GM21619 (cell line): ENCODE measurements at regions not wholly inside any gene's neighbourhood (a gene's known extent, or its start where the extent isn't known, plus 50 kb on each side); places are given as distances from the start of the nearest gene placed in this dataset.

Experiments used
- ATAC-seq: cut with Tn5 transposase; IDR thresholded peaks from one replicate; pipeline ENCODE4 v1.9.1; 2021; ENCODE audit not compliant: unreplicated experiment

DNA sequence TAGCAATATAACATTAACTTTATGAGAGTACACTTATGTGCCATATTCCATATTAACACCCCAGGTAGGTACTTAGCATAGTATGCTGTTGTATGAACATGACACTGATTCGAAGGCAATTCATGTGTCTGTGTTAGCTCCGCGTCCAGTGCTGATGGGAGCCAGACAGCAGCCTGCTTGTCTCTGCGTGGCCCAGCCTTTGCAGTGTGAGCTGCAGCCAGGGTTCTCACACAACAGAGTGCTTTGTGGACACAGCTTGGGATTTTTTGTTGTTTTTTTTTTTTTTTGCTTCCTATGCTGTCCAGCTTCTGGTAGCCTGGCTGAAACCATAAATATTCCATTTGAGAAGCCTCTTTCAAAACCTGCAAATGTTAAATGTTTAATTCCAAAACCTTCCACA is 350.9 kb downstream of the SMOC2 start:
- no peak for ATAC-seq

- ATAC-seq: no peak
These were observed 348.7 kb downstream of the SMOC2 start for GRCh38 chr6:168789699-168790098.

- no peak for ATAC-seq
These were observed 344.9 kb downstream of the SMOC2 start for GRCh38 chr6:168785720-168786511.

DNA sequence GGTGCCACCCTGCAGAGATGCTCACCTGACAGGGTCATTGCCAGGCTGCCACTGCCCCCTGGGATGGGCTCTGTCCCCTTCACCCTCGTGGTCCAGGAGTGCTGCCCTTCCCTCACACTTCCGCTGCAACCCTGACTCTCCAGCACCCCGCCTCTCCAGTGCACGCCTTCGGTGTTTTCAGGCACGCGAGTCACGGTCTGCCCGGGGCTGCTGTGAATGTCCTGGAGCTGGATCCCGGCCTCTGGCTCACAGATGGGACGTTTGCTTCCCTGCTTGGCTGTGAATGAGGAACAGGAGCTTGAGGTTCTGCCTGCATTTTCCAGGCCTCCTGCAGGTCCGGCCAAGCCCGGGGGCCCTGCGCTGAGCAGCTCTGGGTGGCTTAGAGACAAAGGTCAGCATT is 343.4 kb downstream of the SMOC2 start:
- ATAC-seq: no peak

- no peak for ATAC-seq
These were observed 342.7 kb downstream of the SMOC2 start for GRCh38 chr6:168783720-168784119.

- no peak for ATAC-seq
These were observed 341.3 kb downstream of the SMOC2 start for GRCh38 chr6:168782187-168782751.

DNA sequence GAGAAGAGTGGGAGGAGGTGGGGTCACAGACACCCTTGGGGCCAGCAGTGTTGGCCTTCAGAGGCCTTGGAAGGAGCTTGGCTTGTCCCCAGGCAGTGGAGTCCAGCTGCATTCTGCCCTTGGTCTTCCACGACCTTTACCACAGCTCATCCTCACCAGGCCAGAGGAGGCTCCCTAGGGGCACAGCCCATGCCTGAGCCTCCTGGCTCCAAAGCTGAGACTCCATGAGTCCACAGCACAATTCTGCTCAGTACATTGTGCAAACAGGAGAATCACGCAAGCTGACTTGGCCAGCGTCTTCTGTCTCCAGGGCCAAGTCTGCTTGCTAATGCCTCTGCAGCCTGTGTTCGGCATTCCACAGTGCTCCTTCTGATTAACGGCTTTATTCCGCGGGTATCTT is 337.2 kb downstream of the SMOC2 start:
- no peak for ATAC-seq

GRCh38 chr6:168774381-168774780 is 333.4 kb downstream of the SMOC2 start:
- no peak for ATAC-seq

- ATAC-seq: no peak
These were observed 332.8 kb downstream of the SMOC2 start for GRCh38 chr6:168773788-168774187.

DNA sequence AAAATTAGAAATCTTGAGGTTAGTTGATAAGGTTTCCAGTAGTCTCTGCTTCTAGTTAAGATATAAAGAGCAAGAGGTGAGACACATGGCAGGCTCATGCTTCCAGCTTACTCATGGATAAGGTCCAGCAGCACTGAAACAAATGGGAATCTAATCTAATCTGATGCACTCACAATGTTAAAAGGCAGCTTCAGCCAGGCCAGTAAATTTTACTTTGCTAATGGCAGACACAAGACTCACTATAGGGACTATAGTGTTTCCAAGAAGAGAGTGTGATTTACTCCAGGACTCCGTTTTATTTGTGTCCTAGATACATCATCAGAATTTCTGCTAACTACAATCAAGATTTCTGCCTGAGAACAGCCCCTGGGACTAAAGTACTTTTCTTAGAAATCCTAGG is 324.8 kb downstream of the SMOC2 start:
- ATAC-seq: no peak

DNA sequence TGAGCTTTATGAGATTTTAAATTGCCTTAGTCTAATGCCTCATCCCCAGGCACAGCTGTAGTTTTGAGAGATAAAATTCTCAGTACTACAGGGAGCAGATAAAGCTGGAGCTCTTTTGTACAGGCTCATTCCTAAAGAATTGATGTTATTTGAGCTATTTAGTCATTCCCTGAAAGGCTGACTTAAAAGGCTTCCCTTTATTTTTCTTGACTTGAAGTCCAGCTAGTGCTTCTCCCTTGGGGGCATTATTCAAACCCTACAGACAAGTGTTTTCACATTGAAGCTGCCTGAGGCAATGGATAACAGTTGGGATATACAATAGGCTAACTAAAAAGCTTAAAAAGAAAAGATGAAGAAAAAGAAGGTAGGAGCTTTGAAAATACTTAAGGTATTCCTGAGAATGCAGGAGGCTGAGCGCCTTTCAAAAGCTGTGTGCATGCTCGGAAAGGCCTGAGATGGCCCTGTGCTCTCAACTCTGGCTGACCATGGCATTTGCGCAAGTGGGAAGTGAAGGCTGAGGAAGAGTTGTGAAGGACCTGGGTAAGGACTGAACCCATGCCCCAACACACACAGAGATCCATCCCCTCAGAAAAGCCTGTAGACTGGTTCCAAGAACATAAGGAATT is 315.1 kb downstream of the SMOC2 start:
- ATAC-seq: no peak

GRCh38 chr6:168746643-168747042 is 305.7 kb downstream of the SMOC2 start:
- ATAC-seq: no peak

DNA sequence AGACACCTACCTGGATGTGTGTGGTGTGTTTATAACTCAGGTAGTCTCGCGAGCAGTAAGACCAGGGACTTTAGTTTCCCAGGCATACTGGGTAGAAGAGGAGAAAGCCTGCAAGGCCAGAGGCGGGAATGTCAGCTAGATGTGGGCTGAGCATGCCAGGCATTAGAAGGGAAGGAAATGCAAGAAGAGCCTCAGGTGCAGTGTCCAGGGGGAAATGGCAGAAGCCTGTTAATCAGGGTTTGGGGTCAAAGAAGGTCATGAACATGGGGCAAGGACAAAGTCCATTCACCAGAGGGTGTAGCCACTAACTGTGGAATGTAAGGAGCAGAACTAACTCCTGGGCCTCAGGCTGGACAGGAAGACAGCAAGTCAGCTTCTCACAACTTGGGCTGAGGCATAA is 305.0 kb downstream of the SMOC2 start:
- ATAC-seq: no peak

- no peak for ATAC-seq
These were observed 303.9 kb downstream of the SMOC2 start for GRCh38 chr6:168744861-168745260.

- ATAC-seq: no peak
These were observed 301.2 kb downstream of the SMOC2 start for GRCh38 chr6:168741942-168742782.

DNA sequence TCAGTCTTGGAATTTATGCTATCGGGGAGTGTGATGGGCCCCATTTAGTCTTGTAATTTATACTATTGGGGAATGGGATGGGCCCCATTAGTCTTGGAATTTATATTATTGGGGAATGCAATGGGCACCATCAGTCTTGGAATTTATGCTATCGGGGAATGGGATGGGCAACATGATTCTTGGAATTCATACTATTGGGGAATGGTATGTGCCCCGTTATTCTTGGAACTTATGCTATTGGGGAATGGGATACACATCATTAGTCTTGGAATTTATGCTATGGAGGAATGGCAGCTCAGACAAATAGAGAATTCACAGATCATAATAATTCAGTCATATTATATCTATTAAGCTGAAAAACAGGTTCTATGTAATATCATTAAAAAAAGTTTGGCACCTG is 300.3 kb downstream of the SMOC2 start:
- no peak for ATAC-seq

- ATAC-seq: no peak
These were observed 298.4 kb downstream of the SMOC2 start for GRCh38 chr6:168739381-168739780.

DNA sequence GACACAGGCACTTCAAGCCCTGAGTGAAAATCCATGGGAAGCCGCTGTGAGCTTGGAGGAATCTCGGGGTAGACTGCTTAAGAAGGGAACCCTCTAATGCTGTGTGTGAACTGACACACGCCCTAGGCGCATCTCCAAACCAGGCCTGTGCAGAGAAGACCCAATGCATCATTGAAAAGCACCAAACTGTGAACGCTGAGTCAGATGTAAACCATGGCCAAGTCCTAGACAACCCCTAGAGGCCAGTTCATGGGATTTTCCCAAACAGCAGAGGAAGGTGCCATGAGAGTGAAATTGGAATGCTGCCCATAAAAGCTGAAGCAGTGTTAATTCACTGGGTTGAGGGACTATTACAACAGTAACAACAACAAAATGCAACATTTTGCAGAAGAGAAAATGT is 296.5 kb downstream of the SMOC2 start:
- no peak for ATAC-seq

- ATAC-seq: no peak
These were observed 296.0 kb downstream of the SMOC2 start for GRCh38 chr6:168737014-168737413.

GRCh38 chr6:168736039-168736438 is 295.1 kb downstream of the SMOC2 start:
- ATAC-seq: no peak

- ATAC-seq: no peak
These were observed 294.4 kb downstream of the SMOC2 start for GRCh38 chr6:168735268-168735949.
